Duodenal mucosa (tissue), 2 donors: ENCODE measurements at regions not wholly inside any gene's neighbourhood (a gene's known extent, or its start where the extent isn't known, plus 50 kb on each side); places are given as distances from the start of the nearest gene placed in this dataset.

Source experiments
- H3K27ac ChIP-seq: one replicate; pipeline ENCODE4 v1.7.0; 2013; ENCODE audit warnings: low read depth, low read length
- H3K27me3 ChIP-seq, 2 donors: one replicate each; pipeline ENCODE4 v1.7.0; 2013; ENCODE audit warnings: low read length in 2 of 2, control low read depth in 1 of 2; ENCODE audit not compliant: insufficient read depth in 2 of 2, control insufficient read depth in 1 of 2
- H3K36me3 ChIP-seq, 2 donors: one replicate each; pipeline ENCODE4 v1.7.0; 2013; ENCODE audit warnings: low read length in 2 of 2, control low read depth in 1 of 2; ENCODE audit not compliant: insufficient read depth in 2 of 2, control insufficient read depth in 1 of 2
- H3K4me1 ChIP-seq, 2 donors: one replicate each; pipeline ENCODE4 v1.7.0; 2013; ENCODE audit warnings: low read length in 2 of 2, control low read depth in 1 of 2; ENCODE audit not compliant: insufficient read depth in 2 of 2, control insufficient read depth in 1 of 2
- H3K4me3 ChIP-seq, 2 donors: one replicate each; pipeline ENCODE4 v1.7.0; 2013; ENCODE audit warnings: low read length in 2 of 2, low read depth in 1 of 2
- H3K9ac ChIP-seq, 2 donors: one replicate each; pipeline ENCODE4 v1.7.0; 2013; ENCODE audit warnings: low read length in 2 of 2, low read depth in 1 of 2
- H3K9me3 ChIP-seq, 2 donors: one replicate each; pipeline ENCODE4 v1.7.0; 2013; ENCODE audit warnings: low read length in 2 of 2, control low read depth in 1 of 2; ENCODE audit not compliant: control insufficient read depth in 1 of 2

GRCh38 chr4:123564758-123565346 lies 168.3 kb downstream of the SPRY1 start:
- H3K9ac ChIP-seq, result no peak overlapping the region
- H3K9me3 ChIP-seq, result no peaks in the 10 kb centered on the region
- no peak overlapping the region for H3K4me3 ChIP-seq
- peaks cover 3 to 13% of the 10 kb centered on the region in 2 donors for H3K4me1 ChIP-seq
- no peak overlapping the region for H3K27ac ChIP-seq
- H3K36me3 ChIP-seq, result no peaks in the 10 kb centered on the region
- H3K27me3 ChIP-seq, result no peaks in the 10 kb centered on the region

- no peak overlapping the region for H3K4me3 ChIP-seq
- no peak overlapping the region for H3K9ac ChIP-seq
- H3K4me1 ChIP-seq, result peaks cover under 1 to 8% of the 10 kb centered on the region in 2 donors
- no peaks in the 10 kb centered on the region for H3K27me3 ChIP-seq
- H3K27ac ChIP-seq, result no peak overlapping the region
- H3K9me3 ChIP-seq, result no peaks in the 10 kb centered on the region
- H3K36me3 ChIP-seq, result no peaks in the 10 kb centered on the region
Measured at GRCh38 chr4:123568936-123569335, 172.3 kb downstream of the SPRY1 start.

GRCh38 chr4:123569541-123569940 lies 172.9 kb downstream of the SPRY1 start:
- Histone ChIP-seq H3K27me3 (no peaks in the 10 kb centered on the region), H3K4me3 (no peak overlapping the region), H3K4me1 (peaks cover 0 to 7% of the 10 kb centered on the region in 2 donors), H3K9me3 (no peaks in the 10 kb centered on the region), H3K9ac (no peak overlapping the region), H3K27ac (no peak overlapping the region), H3K36me3 (no peaks in the 10 kb centered on the region)

GRCh38 chr4:123573866-123574508 lies 177.4 kb downstream of the SPRY1 start:
- Histone ChIP-seq H3K36me3 (no peaks in the 10 kb centered on the region), H3K9ac (no peak overlapping the region), H3K4me1 (no peaks in the 10 kb centered on the region), H3K9me3 (no peaks in the 10 kb centered on the region), H3K27me3 (no peaks in the 10 kb centered on the region), H3K4me3 (no peak overlapping the region), H3K27ac (no peak overlapping the region)

GRCh38 chr4:123575291-123575690 lies 178.7 kb downstream of the SPRY1 start:
- Histone ChIP-seq H3K27ac (no peak overlapping the region), H3K36me3 (no peaks in the 10 kb centered on the region), H3K9ac (no peak overlapping the region), H3K4me1 (no peaks in the 10 kb centered on the region), H3K27me3 (no peaks in the 10 kb centered on the region), H3K4me3 (no peak overlapping the region), H3K9me3 (no peaks in the 10 kb centered on the region)

GRCh38 chr4:123577225-123577906 lies 180.8 kb downstream of the SPRY1 start:
- Histone ChIP-seq H3K4me1 (no peaks in the 10 kb centered on the region), H3K36me3 (no peaks in the 10 kb centered on the region), H3K9ac (no peak overlapping the region), H3K27ac (no peak overlapping the region), H3K27me3 (no peaks in the 10 kb centered on the region), H3K4me3 (no peak overlapping the region), H3K9me3 (peaks cover 6 to 12% of the 10 kb centered on the region in 2 donors)

- H3K27me3 ChIP-seq, result no peaks in the 10 kb centered on the region
Measured at GRCh38 chr4:123578276-123579029, 181.9 kb downstream of the SPRY1 start.

GRCh38 chr4:123579961-123580360 lies 183.4 kb downstream of the SPRY1 start:
- H3K4me3 ChIP-seq, result no peak overlapping the region

More at GRCh38 chr4:123578276-123579029, 181.9 kb downstream of the SPRY1 start:
- Histone ChIP-seq H3K36me3 (no peaks in the 10 kb centered on the region), H3K4me1 (no peaks in the 10 kb centered on the region), H3K9ac (no peak overlapping the region), H3K27ac (no peak overlapping the region), H3K9me3 (peaks cover 6 to 12% of the 10 kb centered on the region in 2 donors), H3K4me3 (no peak overlapping the region)

GRCh38 chr4:123580981-123581664 lies 184.5 kb downstream of the SPRY1 start:
- Histone ChIP-seq H3K27me3 (no peaks in the 10 kb centered on the region), H3K9ac (no peak overlapping the region), H3K27ac (no peak overlapping the region), H3K4me3 (no peak overlapping the region), H3K36me3 (no peaks in the 10 kb centered on the region), H3K4me1 (no peaks in the 10 kb centered on the region), H3K9me3 (peaks cover 6 to 12% of the 10 kb centered on the region in 2 donors)

More at GRCh38 chr4:123579961-123580360, 183.4 kb downstream of the SPRY1 start:
- Histone ChIP-seq H3K36me3 (no peaks in the 10 kb centered on the region), H3K9ac (no peak overlapping the region), H3K27ac (no peak overlapping the region), H3K4me1 (no peaks in the 10 kb centered on the region), H3K9me3 (peaks cover 6 to 12% of the 10 kb centered on the region in 2 donors), H3K27me3 (no peaks in the 10 kb centered on the region)
